ENCODE measurements at regions not wholly inside any gene's neighbourhood (a gene's known extent, or its start where the extent isn't known, plus 50 kb on each side); places are given as distances from the start of the nearest gene placed in this dataset.

DNA sequence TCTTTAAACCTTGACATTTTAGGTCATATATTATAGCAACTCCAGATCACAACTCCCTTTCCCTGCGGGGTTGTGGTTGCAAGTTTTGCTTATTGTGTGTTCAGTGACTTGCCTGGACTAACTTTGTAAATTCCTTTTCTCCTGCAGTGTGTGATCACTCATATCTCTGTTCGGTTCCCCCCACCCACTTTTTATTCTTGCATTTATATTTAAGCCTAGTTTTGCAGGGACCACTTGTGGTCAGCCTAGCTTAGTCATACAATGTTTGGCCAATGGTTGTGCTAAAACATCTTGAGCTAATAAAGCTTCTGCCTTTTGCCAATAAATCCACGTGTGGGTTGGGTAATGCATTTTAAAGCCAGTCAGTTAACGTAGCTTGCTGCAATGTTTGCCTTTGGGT is 146.5 kb upstream of the IRX4 start:
- no peak for DNase-seq (ENCODE audit: low read depth in 6 of 9, low spot score in 9 of 9)
- no peak overlapping the region for H3K27ac ChIP-seq (ENCODE audit: low read depth in 1 of 2, low read length in 1 of 2)
- no peaks in the 10 kb centered on the region for H3K4me1 ChIP-seq (ENCODE audit: control insufficient read depth in 2 of 2, insufficient read depth in 2 of 2, low read length in 2 of 2)

DNA sequence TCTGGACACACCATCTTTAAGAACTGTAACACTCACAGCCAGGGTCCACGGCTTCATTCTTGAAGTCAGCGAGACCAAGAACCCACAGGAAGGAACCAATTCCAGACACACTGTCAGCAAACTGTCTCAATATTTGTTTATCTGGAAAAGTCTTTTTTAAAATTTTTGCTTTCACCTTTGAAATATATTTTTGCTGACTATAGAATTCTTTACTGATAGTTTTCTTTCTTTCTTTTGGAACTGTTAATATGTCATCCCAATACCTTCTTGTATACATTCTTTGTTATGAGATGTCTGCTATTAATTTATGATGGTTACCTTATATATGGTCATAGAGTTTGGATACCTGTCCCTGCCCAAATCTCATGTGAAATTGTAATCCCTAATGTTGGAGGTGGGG is 145.1 kb upstream of the IRX4 start:
- Histone ChIP-seq H3K27me3 (ENCODE audit: control insufficient read depth in 2 of 2, insufficient read depth in 1 of 2, low read length in 1 of 2) (peaks cover 0 to 2% of the 10 kb centered on the region in 2 donors), H3K36me3 (ENCODE audit: control insufficient read depth in 2 of 2, insufficient read depth in 2 of 2, low read length in 1 of 2) (no peaks in the 10 kb centered on the region), H3K9me3 (ENCODE audit: control insufficient read depth in 2 of 2, insufficient read depth in 1 of 2, low read length in 1 of 2) (no peaks in the 10 kb centered on the region), H3K27ac (ENCODE audit: low read depth in 1 of 2, low read length in 1 of 2) (no peak overlapping the region), H3K4me1 (ENCODE audit: control insufficient read depth in 2 of 2, insufficient read depth in 2 of 2, low read length in 2 of 2) (no peaks in the 10 kb centered on the region), H3K4me3 (ENCODE audit: low read length in 2 of 2) (no peak overlapping the region)
- no peak for DNase-seq (ENCODE audit: low read depth in 6 of 9, low spot score in 9 of 9)
- WGBS: 89% methylated on average over 2 of the region's 2 CpGs

More for the DNA sequence above, 146.5 kb upstream of the IRX4 start:
- no peaks in the 10 kb centered on the region for H3K9me3 ChIP-seq (ENCODE audit: control insufficient read depth in 2 of 2, insufficient read depth in 1 of 2, low read length in 1 of 2)
- H3K27me3 ChIP-seq (ENCODE audit: control insufficient read depth in 2 of 2, insufficient read depth in 1 of 2, low read length in 1 of 2): peaks cover 0 to 2% of the 10 kb centered on the region in 2 donors
- no peaks in the 10 kb centered on the region for H3K36me3 ChIP-seq (ENCODE audit: control insufficient read depth in 2 of 2, insufficient read depth in 2 of 2, low read length in 1 of 2)
- H3K4me3 ChIP-seq (ENCODE audit: low read length in 2 of 2): no peak overlapping the region
- WGBS: 91% methylated on average over 4 of the region's 4 CpGs

DNA sequence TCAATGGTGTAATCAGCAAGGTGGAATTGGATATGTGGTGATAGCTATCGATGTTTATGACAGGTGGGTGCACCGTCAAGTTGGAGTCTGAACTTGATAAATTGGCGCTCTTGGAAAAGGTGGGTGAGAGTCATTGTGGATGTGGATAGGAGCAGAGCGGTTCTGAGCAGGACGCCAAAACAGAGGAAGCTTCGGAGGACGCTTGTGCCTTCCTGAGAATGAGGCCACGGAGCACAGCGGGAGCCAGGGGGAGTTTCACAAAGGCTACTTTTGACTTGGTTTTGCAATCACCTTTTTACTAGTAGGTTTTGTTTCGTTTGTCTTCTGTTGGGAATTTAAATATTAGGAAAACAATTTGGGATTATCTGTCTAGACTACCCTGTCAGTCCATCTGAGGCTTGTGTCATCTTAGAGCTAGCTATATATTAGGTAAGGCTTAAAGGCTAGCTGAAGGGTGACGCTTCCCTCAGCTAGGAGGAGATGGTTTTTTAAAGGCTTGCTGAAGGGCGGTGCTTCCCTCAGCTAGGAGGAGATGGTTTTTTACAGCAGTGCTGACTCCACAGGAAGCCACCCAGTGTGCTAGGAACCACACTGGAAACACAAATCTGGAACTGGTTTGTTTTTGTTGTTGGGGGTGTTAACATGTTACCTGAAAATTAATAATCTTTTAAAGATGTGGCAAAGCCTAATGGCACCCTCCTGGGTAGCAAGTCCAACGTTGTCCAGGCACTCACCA is 142.4 kb upstream of the IRX4 start:
- no peaks in the 10 kb centered on the region for H3K36me3 ChIP-seq (ENCODE audit: control insufficient read depth in 2 of 2, insufficient read depth in 2 of 2, low read length in 1 of 2)
- no peaks in the 10 kb centered on the region for H3K27me3 ChIP-seq (ENCODE audit: control insufficient read depth in 2 of 2, insufficient read depth in 1 of 2, low read length in 1 of 2)
- 80% methylated on average over 13 of the region's 13 CpGs for WGBS
- H3K27ac ChIP-seq (ENCODE audit: low read depth in 1 of 2, low read length in 1 of 2): no peak overlapping the region
- H3K4me1 ChIP-seq (ENCODE audit: control insufficient read depth in 2 of 2, insufficient read depth in 2 of 2, low read length in 2 of 2): no peaks in the 10 kb centered on the region
- no peak for DNase-seq (ENCODE audit: low read depth in 6 of 9, low spot score in 9 of 9)
- no peak overlapping the region for H3K4me3 ChIP-seq (ENCODE audit: low read length in 2 of 2)
- no peaks in the 10 kb centered on the region for H3K9me3 ChIP-seq (ENCODE audit: control insufficient read depth in 2 of 2, insufficient read depth in 1 of 2, low read length in 1 of 2)

DNA sequence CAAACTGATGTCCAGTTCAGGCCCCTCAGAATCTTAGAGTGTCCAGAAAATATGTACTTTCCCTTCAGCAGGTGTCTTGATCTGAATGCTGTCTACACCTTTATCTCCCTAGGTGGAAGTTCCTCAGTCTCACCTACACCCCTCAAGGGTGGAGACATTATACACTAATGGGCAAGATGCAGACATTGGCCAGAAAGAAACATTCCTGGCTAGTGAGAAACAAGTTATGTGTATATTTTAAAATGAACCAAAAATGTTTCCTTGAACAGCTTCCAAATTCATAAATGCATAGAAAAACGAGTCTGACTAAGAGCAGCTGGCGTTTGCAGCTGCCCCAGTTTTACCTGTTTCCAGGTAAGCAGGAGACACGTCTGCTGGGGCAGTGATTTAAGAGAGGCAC is 140.5 kb upstream of the IRX4 start:
- Histone ChIP-seq H3K9me3 (ENCODE audit: control insufficient read depth in 2 of 2, insufficient read depth in 1 of 2, low read length in 1 of 2) (peaks cover 0 to 2% of the 10 kb centered on the region in 2 donors), H3K27me3 (ENCODE audit: control insufficient read depth in 2 of 2, insufficient read depth in 1 of 2, low read length in 1 of 2) (no peaks in the 10 kb centered on the region), H3K4me1 (ENCODE audit: control insufficient read depth in 2 of 2, insufficient read depth in 2 of 2, low read length in 2 of 2) (no peaks in the 10 kb centered on the region), H3K27ac (ENCODE audit: low read depth in 1 of 2, low read length in 1 of 2) (no peak overlapping the region), H3K36me3 (ENCODE audit: control insufficient read depth in 2 of 2, insufficient read depth in 2 of 2, low read length in 1 of 2) (no peaks in the 10 kb centered on the region), H3K4me3 (ENCODE audit: low read length in 2 of 2) (no peak overlapping the region)
- WGBS: 76% methylated on average over 3 of the region's 3 CpGs
- no peak for DNase-seq (ENCODE audit: low read depth in 6 of 9, low spot score in 9 of 9)

DNA sequence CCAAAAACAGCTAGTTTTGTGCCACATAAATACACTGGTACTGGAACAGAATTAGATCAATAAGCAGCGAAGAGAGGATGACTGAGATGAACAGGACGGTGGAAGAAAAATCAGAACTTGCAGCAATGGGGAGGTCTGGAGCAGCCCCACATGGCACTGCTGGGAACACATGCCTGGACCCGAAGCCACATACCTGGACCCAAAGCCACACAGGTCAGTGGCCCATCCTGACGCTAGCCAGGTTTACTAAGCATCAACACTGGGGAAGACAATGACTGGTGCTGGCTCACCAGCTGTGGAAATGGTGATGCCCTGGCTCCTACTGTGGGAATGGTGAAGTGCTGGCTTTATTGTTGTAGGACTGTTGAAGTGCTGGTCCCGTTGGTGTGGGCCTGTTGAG is 139.7 kb upstream of the IRX4 start:
- DNase-seq (ENCODE audit: low read depth in 6 of 9, low spot score in 9 of 9): no peak
- WGBS: 90% methylated on average over 5 of the region's 5 CpGs
- Histone ChIP-seq H3K4me1 (ENCODE audit: control insufficient read depth in 2 of 2, insufficient read depth in 2 of 2, low read length in 2 of 2) (no peaks in the 10 kb centered on the region), H3K36me3 (ENCODE audit: control insufficient read depth in 2 of 2, insufficient read depth in 2 of 2, low read length in 1 of 2) (no peaks in the 10 kb centered on the region), H3K9me3 (ENCODE audit: control insufficient read depth in 2 of 2, insufficient read depth in 1 of 2, low read length in 1 of 2) (peaks cover 0 to 2% of the 10 kb centered on the region in 2 donors), H3K27ac (ENCODE audit: low read depth in 1 of 2, low read length in 1 of 2) (no peak overlapping the region), H3K4me3 (ENCODE audit: low read length in 2 of 2) (no peak overlapping the region), H3K27me3 (ENCODE audit: control insufficient read depth in 2 of 2, insufficient read depth in 1 of 2, low read length in 1 of 2) (no peaks in the 10 kb centered on the region)

DNA sequence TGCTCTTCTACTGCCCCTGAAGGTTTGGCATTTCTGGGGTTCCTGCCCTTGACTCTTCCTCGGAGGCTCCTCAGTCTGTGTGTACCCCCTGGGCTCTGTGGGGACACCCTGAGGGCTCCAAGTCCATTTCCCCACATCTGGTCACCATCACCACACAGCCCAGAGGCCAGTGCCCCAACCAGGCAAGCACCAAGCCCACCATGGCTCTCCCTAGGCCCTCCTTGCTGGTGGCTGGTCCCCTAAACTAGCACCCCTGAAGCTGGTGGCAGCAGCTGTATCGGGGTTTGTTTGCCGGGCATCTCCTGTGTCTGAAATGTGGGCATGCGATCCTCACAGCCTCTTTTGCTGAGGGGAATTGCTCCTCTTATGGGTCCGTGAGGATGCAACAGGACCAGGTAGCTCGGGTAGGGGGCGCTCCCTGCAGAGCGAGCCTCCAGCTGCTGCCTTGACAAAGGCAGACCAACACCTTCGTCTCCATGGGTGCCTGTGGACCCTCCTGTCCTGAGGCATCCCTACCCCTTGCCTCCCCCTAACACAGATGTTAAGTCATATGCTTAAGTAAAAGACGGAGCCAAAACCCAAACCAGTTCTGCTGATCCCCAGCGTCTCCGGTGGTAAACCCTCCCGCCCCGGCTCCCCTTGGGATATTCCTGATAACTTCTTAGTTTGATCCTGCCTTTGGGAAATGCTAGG is 138.9 kb upstream of the IRX4 start:
- Histone ChIP-seq H3K27me3 (ENCODE audit: control insufficient read depth in 2 of 2, insufficient read depth in 1 of 2, low read length in 1 of 2) (no peaks in the 10 kb centered on the region), H3K4me3 (ENCODE audit: low read length in 2 of 2) (no peak overlapping the region), H3K9me3 (ENCODE audit: control insufficient read depth in 2 of 2, insufficient read depth in 1 of 2, low read length in 1 of 2) (peaks cover 0 to 2% of the 10 kb centered on the region in 2 donors), H3K27ac (ENCODE audit: low read depth in 1 of 2, low read length in 1 of 2) (no peak overlapping the region), H3K36me3 (ENCODE audit: control insufficient read depth in 2 of 2, insufficient read depth in 2 of 2, low read length in 1 of 2) (no peaks in the 10 kb centered on the region), H3K4me1 (ENCODE audit: control insufficient read depth in 2 of 2, insufficient read depth in 2 of 2, low read length in 2 of 2) (no peaks in the 10 kb centered on the region)
- no peak for DNase-seq (ENCODE audit: low read depth in 6 of 9, low spot score in 9 of 9)
- WGBS: 91% methylated on average over 14 of the region's 14 CpGs

DNA sequence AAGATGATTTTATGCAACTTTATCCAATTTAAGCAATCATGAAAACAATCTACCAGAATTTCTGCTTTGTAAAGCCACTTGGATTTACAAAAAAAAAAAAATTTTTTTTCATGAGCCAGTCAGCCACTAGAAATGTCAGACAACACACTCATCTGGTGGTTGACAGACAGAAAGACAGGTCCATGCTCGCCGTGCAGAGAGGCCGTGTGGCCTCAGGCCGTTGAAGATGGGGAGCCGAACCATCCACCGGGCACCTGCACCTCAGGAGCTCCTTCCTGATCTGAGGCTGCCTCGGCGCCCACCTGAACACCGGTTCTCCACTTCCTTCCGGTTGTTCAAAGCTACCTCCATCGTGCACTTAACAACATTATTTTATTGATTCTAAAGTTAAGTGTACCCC is 138.0 kb upstream of the IRX4 start:
- 88% methylated on average over 11 of the region's 11 CpGs for WGBS
- no peaks in the 10 kb centered on the region for H3K4me1 ChIP-seq (ENCODE audit: control insufficient read depth in 2 of 2, insufficient read depth in 2 of 2, low read length in 2 of 2)
- H3K4me3 ChIP-seq (ENCODE audit: low read length in 2 of 2): no peak overlapping the region
- no peak for DNase-seq (ENCODE audit: low read depth in 6 of 9, low spot score in 9 of 9)
- no peaks in the 10 kb centered on the region for H3K27me3 ChIP-seq (ENCODE audit: control insufficient read depth in 2 of 2, insufficient read depth in 1 of 2, low read length in 1 of 2)
- peaks cover 0 to 2% of the 10 kb centered on the region in 2 donors for H3K9me3 ChIP-seq (ENCODE audit: control insufficient read depth in 2 of 2, insufficient read depth in 1 of 2, low read length in 1 of 2)
- H3K36me3 ChIP-seq (ENCODE audit: control insufficient read depth in 2 of 2, insufficient read depth in 2 of 2, low read length in 1 of 2): no peaks in the 10 kb centered on the region
- H3K27ac ChIP-seq (ENCODE audit: low read depth in 1 of 2, low read length in 1 of 2): no peak overlapping the region

DNA sequence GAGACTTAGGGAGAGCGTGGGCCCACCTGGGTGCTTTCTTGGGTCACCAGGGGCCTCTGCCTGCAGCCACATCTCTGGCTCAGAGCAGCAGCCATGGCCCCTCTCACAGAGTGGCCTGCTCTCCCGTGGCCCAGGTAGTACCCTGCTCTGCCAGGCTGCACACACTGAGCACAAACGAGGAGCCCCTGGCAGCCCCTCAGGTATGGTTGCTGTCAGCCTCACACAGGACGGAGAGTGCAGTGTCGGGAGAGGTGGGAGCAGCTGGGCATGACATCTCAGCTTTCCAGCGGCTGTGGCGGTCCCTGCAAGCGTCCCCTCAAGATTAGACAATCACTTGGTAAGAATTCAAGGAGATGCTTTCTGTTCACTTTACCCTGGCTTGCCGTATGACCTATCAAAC is 137.0 kb upstream of the IRX4 start:
- Histone ChIP-seq H3K27ac (ENCODE audit: low read depth in 1 of 2, low read length in 1 of 2) (no peak overlapping the region), H3K4me1 (ENCODE audit: control insufficient read depth in 2 of 2, insufficient read depth in 2 of 2, low read length in 2 of 2) (no peaks in the 10 kb centered on the region), H3K36me3 (ENCODE audit: control insufficient read depth in 2 of 2, insufficient read depth in 2 of 2, low read length in 1 of 2) (no peaks in the 10 kb centered on the region), H3K4me3 (ENCODE audit: low read length in 2 of 2) (no peak overlapping the region), H3K9me3 (ENCODE audit: control insufficient read depth in 2 of 2, insufficient read depth in 1 of 2, low read length in 1 of 2) (peaks cover 0 to 2% of the 10 kb centered on the region in 2 donors), H3K27me3 (ENCODE audit: control insufficient read depth in 2 of 2, insufficient read depth in 1 of 2, low read length in 1 of 2) (no peaks in the 10 kb centered on the region)
- 87% methylated on average over 9 of the region's 9 CpGs for WGBS
- DNase-seq (ENCODE audit: low read depth in 6 of 9, low spot score in 9 of 9): no peak

DNA sequence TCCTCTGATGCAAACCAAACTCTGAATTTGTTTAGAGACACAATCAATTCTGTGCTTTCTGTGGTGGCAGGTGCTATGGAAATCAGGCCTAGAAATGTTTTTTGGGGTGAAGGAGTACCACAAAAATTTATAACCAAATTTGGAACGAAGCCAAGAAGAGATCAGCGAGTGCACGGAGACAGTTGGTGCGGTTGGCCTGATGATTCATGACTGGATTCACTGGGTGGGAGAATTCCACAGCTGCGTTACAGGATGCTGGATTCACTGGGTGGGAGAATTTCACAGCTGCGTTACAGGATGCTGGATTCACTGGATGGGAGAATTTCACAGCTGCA is 135.6 kb upstream of the IRX4 start:
- DNase-seq (ENCODE audit: low read depth in 6 of 9, low spot score in 9 of 9): no peak
- 89% methylated on average over 6 of the region's 6 CpGs for WGBS
- Histone ChIP-seq H3K4me3 (ENCODE audit: low read length in 2 of 2) (no peak overlapping the region), H3K27ac (ENCODE audit: low read depth in 1 of 2, low read length in 1 of 2) (no peak overlapping the region), H3K9me3 (ENCODE audit: control insufficient read depth in 2 of 2, insufficient read depth in 1 of 2, low read length in 1 of 2) (peaks cover 0 to 2% of the 10 kb centered on the region in 2 donors), H3K36me3 (ENCODE audit: control insufficient read depth in 2 of 2, insufficient read depth in 2 of 2, low read length in 1 of 2) (no peaks in the 10 kb centered on the region), H3K27me3 (ENCODE audit: control insufficient read depth in 2 of 2, insufficient read depth in 1 of 2, low read length in 1 of 2) (no peaks in the 10 kb centered on the region), H3K4me1 (ENCODE audit: control insufficient read depth in 2 of 2, insufficient read depth in 2 of 2, low read length in 2 of 2) (peaks cover 0 to 3% of the 10 kb centered on the region in 2 donors)

All from thymus (tissue), 11 donors.